Effector CD4-positive, alpha-beta T cell (primary cell): ENCODE measurements at regions not wholly inside any gene's neighbourhood (a gene's known extent, or its start where the extent isn't known, plus 50 kb on each side); places are given as distances from the start of the nearest gene placed in this dataset.
"Not testable (repeated sequence)": the region's sequence is repeated elsewhere in the genome, so short reads cannot be mapped to it uniquely, and the experiment has no call there.

Experiments
- DNase-seq: peaks from one replicate; pipeline ENCODE4 v3.0.0-alpha.2; 2020

DNA sequence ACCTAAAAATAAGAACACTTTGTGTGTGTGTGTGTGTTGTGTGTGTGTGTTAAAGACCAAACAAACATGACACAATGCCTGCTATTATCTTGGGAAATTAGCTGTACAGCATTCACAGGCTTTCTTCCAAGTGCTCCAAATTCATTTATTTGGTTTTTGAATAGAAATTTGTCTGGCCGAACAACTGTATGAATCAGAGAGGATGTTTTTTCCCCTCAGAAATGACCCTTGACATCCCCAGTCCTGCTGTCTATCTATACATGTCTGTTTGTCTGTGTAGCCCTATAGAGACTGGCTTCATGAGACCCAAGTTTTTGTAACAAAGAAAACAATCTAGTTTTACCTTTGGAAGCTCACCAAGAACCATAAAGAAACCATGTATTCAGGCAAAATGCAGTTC is 549.8 kb downstream of the NSUN3 start:
- no peak for DNase-seq

DNA sequence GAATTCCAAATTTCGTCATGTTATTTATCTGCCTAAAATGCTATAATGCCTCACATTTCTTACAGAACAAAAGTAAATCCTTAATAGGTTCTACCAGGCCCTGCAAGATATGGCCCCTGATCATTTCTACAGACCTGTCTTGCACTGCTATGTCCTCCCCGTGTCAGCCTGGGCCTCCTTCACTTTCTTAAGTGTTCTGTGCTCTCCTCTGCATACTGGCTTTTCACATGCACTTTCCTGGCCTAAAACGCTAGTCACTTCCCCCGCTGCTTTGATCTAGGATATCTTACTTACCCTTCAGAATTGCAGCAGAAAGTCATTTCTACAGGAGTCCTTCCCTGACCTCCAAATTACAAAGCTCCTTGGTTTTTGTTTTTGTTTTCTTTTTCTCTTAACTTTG is 551.3 kb downstream of the NSUN3 start:
- no peak for DNase-seq

DNA sequence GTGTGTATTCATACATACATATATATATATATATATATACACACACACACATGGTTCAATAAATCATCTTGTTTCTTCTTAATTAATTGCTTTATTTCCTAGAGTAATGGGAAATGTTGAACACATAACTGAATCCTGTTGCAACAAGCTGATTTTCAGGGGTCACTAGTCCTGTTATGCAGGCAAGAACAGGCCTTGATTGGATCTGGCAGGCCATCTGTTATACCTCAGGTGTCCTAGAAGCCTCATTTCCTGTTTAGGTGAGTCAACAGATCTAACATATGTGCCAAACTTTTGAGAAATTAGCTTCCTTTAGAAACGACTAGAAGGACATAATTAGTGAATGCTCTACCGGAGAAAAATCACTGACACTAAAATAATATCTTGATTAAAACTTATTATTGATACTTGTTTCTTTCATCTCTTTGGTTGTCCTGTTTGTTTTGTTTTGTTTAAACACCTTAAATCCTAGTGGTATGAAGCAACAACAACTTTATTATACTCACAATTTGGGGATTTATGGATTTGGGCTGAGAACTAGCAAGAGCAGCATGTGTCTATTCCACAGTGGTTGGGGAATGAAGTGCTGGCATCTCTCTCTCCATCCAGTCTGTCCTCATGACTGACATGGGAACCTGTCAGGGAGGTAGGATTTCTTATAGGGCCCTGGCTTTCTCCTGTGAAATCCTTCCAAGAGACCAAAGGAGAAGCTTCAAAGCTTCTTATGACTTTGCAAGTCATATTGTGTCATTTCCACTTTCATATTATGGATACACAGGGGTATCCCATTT is 552.6 kb downstream of the NSUN3 start:
- no peak for DNase-seq

DNA sequence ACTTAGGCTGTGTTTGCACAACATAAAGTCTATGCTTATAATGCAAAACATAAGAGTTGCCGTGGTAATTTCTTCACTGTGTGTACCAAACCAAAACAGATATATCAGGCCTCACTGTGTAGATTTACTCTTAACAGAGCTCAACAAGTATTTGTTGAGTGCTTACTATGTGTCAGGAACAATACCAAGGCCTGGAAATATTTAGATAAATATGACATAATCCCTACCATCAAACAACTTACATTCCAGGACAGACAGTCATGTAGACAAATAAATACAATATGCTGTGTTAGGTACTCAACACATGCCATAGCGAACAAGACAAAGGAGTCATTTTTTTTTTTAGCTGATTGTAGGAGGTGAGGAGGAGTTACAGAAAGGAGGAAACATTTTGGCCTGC is 554.0 kb downstream of the NSUN3 start:
- no peak for DNase-seq

DNA sequence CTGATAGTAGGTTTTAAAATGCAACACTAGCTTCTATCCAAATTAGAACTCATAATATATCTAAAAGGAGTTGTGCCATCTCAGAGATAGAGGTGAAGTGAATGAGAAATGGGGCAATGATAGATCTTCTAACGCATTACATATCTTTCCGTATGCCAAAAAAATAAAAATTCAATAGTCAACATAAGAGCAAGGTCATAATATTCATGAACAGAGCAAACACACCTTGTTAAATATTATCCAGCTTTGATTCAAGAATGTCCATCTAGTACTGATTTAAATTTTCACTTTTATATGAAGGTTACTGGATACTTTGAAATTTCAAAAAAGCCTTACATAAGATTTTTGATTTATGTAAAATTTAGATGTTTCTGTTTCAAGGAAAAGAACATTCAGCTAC is 554.5 kb downstream of the NSUN3 start:
- no peak for DNase-seq

DNA sequence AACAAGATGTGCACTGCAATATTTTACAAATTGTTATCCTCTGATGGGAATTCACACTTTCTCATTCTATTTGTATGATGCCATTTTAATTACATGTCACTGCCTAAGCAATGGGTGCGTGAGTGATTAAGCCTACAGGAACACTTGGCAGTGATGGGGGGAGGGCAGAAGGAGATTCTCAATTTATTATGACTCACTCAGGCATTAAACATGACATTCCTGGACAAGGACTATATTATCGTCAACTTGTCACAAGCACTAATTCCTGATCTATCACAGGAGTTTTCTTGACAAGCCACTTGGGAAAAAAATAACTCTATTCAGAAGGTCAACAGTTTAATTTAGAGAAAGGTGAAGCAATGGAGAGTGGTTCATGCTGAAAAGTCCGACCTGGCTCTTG is 556.8 kb downstream of the NSUN3 start:
- DNase-seq, result no peak

DNA sequence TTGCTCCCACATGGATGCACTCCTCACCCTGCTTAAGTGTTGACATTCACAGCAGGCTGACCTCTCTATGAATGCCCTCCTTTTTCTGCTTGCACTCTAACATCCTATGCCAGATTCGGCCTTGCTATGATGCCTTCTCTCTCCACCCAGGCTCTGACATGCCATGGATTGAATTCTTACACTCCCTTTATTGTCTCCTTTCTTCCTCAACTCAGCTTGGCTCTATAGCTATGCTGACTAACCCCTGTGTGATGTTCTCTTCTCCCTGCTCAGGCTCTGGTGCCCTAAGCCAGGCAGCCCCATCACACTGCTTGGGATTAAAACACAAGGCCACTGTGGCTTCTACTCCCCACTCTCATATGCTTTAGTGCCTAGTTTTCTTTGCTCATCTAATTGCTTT is 563.7 kb downstream of the NSUN3 start:
- DNase-seq, result no peak

DNA sequence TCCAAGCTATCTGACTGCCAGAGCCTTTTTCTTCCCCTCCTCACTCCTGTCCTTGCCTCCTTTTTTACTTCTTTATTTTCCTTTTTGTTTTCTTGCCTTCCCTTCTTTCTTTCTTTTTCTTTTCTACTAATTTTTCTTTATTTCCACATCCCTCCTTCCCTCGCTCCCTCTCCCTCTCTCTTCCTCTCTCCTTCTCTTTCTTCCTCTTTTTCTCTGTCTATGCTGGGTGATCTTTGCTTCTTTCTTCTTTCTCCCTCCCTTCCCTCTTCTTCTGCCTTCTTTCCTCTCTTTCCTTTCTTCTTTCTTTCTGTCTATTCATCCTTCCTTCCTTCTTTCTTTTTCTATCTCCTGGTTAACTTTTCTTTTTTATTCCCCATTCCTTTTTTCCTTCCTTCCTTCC is 564.8 kb downstream of the NSUN3 start:
- no peak for DNase-seq

DNA sequence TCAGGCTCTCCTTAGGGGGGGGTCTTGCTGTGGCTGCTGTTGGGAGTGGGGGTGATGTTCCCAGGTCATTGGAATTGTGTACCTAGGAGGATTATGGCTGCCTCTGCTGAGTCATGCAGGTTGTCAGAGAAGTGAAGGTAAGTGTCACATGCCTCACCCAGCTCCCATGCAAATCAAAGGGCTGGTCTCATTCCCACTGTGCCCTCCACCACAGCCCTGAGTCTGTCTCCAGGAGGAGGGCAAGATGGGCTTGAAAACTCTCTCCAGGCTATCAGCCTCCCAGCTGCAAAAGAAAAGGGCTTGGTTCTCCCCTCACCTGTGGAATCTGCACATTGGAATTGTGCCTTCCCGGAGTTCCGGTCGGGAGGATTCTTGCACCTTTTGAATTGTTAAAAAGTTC is 580.5 kb downstream of the NSUN3 start:
- DNase-seq, result no peak

DNA sequence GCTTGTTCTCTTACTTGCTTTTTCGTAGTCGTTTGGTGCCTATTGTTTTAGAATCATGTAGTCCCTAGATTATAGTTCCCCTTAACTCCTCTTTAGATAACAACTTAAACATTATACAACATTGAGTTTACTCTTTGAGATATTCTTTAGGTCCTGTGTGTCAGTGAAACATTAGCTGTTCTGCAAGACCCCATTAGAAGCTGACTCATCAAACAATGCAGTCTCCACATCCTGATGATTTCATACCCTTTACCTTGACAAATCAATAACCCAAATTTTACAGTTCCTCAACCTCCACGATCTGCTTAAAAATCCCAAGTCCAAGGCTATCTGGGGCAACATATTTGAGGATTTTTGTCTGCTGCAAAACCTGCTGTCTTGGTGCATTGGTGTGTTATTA is 582.9 kb downstream of the NSUN3 start:
- DNase-seq, result no peak

DNA sequence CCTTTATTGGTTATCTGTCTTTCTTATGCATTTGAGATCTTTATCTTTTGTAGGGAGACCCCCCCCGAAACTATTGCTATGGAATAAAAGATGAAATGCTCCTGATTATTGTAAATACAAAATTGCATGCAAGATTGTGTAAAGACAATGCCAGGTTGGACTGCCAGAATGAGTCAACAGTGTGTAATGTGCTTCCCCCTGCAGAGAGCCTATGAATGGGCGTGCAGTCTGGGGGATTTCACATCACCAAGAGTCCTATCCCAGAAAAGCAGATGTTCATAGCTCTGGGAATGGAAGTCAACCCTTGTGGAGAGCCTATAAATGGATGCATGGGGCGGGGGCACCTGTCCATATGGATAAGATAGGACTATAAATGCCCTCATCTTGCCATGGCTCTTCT is 584.3 kb downstream of the NSUN3 start:
- DNase-seq, result no peak

DNA sequence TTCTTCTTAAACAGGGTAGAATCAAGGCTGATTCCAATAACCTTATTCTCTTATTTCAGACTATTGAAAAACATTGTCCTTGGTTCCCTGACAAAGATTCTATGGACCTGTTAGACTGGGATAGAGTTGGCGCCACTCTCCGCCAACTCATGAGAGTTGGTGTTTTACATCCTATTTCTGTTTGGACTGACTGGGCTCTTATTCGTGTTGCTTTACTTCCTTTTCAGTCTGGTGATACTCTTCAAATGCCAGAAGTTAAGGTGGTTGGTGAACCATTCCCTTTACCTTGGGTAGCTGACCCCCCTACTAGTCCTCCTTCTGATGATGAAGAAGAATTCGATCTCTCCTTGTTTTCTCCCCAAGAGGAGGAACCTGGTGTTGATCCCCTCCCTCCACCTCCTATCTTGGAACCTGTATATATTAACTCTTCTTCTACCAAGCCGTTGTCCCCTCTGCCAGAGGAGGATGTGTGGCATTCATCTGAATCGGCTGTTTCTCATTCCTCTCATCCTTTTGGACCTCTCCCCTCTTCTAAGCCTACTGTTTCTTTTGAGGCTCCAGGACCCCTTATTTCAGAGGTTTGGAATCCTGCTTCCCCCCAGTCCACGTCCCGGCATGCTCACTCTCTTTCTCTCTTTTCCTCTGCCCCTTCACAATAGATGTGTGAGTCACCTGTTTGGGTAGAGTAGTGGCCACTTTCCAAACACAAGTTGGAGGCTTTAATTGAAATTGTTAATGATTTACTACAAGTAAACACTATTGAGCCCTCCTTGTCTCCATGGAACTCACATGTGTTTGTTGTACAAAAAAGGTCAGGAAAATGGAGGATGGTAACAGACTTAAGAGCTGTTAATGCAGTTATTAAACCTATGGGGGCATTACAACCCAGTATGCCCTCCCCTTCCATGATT is 585.7 kb downstream of the NSUN3 start:
- DNase-seq, result not testable (repeated sequence)

DNA sequence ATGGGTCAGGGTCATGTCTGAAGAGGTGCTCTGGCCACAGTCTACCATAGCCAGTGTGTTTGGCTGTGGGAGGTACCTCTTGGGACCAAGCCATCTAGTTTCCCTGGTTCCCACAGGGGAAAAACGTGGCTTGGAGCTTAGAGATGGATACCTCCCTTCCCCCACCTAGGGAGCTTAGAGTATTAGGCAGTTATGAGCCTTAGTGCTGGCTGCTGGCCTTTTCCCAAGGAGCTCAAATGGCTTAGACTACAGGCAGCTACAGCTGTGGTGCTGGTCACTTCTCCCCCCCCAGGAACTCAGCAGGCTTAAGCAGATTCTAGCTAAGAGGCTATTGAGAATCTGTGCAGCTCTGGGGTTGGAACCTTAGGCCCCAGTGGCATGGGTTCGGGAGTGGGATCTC is 591.2 kb downstream of the NSUN3 start:
- no peak for DNase-seq

DNA sequence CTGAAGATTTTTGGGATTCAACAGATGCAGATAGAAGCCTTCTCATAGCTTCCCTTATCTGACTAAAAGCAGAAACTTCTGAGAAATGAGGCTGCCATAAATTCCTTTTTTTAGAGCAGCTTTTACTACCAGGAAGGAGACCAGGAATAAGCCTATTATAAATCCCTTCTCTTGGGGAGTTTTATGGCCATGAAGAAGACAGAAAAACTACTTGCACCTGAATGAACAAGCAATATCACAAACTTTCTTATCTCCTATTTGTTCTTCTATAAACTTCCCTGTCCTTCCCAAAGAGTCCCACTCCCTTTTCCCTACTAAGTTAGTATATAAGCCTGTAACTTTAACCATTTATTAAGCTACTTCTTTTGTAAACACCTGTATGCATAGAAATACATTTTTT is 603.1 kb downstream of the NSUN3 start:
- DNase-seq, result no peak

DNA sequence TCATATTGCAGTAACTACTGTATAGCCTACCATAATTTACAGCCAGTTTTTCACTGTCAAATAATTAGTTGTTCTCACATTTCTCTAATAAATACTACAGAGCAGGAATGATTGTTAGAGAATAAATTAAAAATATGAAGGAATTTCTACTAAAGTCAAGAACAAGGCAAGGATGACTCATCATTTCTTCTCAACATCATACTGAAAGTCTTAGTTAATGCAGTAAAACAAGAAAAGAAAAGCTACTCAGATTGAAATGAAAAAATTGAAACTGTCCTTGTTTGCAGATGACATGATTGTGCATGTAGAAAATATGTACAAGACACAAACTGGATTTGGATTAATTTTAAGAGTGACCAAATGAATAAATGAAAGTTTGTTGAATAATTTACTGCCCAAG is 608.2 kb downstream of the NSUN3 start:
- DNase-seq, result no peak

DNA sequence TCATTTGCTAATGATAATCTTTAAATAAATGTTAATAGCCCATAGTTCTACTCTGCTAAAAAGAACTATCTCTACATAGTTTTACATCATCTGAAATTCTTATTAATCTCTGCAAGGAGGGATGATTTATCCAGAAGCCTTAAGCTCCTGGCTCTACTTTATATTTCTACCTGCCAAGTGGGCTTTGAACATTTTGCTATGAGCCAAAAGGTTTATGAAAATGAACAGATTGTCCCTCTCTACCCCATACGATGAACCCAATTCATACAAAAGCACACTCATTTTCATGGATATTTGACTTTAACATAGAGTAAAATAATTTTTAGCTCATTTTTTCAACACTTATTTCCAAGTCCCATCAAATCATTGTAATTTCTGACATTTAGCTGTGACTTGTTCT is 611.0 kb downstream of the NSUN3 start:
- no peak for DNase-seq

DNA sequence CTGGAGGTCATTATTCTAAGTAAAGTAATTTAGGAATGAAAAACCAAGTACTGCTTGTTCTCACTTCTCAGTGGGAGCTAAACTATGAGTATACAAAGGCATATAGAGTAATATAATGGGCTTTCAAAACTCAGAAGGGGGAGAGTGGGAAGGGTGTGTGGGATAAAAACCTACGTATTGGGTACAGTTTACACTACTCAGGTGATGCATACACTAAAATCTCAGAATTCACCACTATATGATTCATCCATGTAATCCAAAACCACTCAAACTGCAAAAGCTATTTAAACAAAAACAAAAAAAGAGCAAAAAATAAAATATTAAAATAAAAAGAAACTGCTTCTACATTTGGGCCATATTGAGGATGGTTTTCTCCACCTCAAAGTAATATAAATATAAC is 623.3 kb downstream of the NSUN3 start:
- DNase-seq, result no peak

DNA sequence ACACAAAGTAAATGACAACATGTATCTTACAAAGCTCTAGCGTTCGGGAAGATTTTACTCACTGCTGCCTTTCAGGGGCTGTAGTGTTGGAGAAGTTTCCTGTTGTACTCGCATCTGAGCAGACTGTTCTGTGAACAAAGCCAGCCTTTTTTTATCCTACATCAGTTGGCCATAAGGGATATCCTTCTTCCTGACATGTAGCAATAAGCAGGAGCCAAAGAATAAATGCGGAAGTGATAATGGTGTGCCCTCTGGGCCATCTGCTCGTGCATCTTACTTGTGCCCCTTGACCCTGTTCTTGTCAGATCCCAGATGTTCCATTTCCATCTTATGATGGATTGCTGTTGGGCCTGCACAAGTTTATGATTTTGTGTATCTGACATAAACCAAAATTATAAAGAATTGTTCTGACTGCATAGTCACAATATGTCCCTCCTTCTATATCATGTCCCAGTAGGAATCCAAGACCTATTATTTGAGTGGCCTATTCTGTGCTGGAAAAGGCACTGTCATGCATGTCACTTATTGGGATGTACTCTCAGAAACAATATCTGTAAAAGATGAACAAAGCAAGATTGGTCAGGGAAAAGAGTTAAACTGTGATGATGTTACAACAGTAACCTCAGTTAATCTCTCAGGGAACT is 631.3 kb downstream of the NSUN3 start:
- no peak for DNase-seq

DNA sequence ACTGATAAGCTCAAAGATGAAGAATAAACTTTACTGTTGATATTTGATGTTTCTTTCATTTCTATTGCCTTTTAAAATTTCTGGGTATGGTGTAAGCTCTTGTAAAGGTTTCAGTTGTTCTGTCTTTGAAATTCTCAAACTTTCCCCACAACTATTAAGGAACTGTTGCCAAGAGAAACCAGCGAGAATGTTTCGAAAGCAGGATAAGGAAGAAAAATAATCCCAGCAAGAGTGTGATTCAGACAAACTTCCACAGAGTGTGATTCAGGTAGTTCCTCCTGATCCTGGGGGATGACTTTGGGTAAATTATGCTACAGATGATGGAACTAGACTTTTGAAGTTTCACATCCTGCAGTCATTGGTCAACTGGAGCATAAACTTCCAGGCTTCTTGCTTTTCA is 632.0 kb downstream of the NSUN3 start:
- DNase-seq, result no peak

DNA sequence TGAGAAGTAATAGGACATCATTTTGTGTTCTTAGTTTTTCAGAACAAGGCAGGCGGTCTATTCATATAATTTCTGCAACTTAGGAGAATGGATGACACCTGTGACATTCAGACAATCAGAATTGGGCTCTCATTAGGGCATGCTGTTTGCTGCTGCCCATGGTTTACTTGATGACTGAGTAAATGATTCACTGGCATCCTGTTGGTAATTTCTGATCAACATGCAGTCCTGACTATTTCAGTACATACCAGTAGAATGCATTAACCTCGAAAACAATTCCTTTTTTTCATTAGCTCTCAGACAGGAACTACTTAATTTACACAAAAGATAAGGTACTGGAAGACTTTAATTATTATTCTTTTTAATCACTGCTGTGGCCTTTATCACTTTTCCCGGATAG is 641.6 kb downstream of the NSUN3 start:
- DNase-seq, result no peak

DNA sequence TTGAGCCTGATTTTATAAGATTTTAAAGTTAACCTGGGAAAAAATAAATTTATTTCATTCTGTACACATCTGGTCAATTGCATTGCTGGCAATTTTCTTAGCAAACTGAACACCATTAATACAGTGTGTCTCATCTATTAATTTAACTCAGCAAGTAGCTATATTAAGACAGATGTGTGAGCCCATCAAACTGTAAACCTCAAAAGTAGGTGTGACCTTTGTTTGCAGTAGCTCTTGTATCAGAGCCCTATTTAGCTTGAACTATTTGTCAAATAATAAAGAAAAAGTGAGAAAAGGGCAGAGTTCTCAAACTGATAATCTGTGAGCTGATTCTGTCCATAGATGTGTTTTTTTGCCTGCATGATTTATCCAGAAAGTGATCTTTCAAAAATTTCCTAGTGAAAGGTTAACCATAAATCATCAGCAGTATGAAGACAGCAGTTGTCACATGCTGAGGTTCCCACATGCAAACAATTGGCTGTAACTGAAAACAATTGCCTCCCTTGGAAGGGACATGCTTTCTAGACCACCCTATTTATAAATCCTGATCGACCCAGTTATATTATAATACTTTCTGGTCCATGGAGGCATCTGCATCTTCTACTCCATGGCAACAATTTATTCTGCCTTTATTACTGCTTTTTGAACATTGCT is 646.5 kb downstream of the NSUN3 start:
- DNase-seq, result no peak

DNA sequence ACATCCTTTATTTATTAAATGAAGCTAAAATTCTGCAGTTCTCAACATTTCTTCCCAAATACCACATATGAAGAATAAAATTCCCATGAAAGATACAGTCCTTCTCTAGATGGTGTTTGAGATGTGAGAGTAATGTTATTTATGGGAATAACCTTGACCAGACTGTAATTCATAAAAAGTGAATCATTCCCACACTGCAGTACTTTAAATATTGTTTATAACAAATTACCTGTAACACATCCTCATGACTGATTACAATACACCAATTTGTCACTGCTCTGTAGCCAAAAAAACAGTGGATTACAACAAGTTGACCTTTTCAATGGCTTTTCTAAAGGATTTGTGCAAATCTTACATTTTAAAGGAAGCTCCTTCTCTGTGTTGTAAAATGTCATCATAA is 651.3 kb downstream of the NSUN3 start:
- DNase-seq, result no peak

DNA sequence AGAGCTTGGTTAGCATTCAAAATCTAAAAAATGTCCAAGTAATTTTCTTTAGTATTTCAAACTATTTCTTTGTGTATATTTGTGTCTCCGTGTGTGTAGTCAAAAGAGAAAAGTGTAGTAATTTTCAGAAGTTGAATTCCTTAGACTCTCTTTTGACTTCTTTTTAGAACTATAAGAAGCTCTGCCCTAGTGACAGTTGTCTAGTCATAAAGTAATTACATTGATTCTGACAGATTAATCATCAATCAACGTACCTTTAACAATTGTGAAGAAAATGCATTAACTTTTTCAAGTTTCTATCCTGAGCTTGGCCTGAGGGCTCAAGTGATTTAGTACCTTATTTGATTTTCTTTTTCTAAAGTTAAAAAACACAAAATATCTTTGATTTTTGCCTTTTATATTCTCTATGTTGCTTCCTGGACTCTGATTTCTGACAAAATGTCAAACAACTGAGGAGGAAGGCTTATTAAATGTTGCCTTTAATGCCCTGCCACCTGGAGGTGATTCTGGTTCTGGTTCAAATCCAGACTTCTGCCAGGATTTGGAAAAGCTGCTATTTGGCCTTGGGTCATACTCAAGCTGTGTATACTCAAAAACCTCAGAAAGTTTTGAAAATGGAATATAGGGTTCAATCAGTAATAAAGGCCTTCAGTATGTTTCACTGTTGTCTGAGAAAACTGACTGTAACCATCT is 653.6 kb downstream of the NSUN3 start:
- no peak for DNase-seq
